GM23338 (cell line): ENCODE measurements at regions not wholly inside any gene's neighbourhood (a gene's known extent, or its start where the extent isn't known, plus 50 kb on each side); places are given as distances from the start of the nearest gene placed in this dataset.
"Not testable (repeated sequence)": the region's sequence is repeated elsewhere in the genome, so short reads cannot be mapped to it uniquely, and the experiment has no call there.

Experiments
- ATAC-seq: fragments of 200-7000 bp; cut with Tn5 transposase; 3 replicates; pipeline ENCODE4 v1.9.1; 2020
- DNase-seq: peaks from one replicate; pipeline ENCODE4 v3.0.0-alpha.2; 2015; ENCODE audit warnings: low spot score
- H2AFZ ChIP-seq: fragments of 200-600 bp; sonication (generic); 2 replicates; pipeline ENCODE4 v1.8.0; 2016; ENCODE audit warnings: antibody characterized with exemption, mild to moderate bottlenecking, moderate library complexity
- H3F3A ChIP-seq: fragments of 200-600 bp; sonication (generic); replicated peaks from 2 replicates; pipeline ENCODE4 v1.8.0; 2017; ENCODE audit warnings: antibody characterized with exemption, mixed run types, low read depth
- H3K27ac ChIP-seq: fragments of 200-600 bp; sonication (generic); 2 replicates; pipeline ENCODE4 v1.6.1; 2016; ENCODE audit warnings: low read depth
- H3K27me3 ChIP-seq: fragments of 200-600 bp; sonication (generic); 2 replicates; pipeline ENCODE4 v1.8.0; 2016; ENCODE audit warnings: mild to moderate bottlenecking, mixed run types, moderate library complexity; ENCODE audit not compliant: insufficient read depth
- H3K36me3 ChIP-seq: fragments of 200-600 bp; sonication (generic); 2 replicates; pipeline ENCODE4 v1.8.0; 2016; ENCODE audit warnings: mild to moderate bottlenecking; ENCODE audit not compliant: insufficient read depth
- H3K4me1 ChIP-seq: fragments of 200-600 bp; sonication (generic); 2 replicates; pipeline ENCODE4 v1.8.0; 2016; ENCODE audit warnings: mild to moderate bottlenecking, moderate library complexity; ENCODE audit not compliant: insufficient read depth
- H3K4me2 ChIP-seq: fragments of 200-600 bp; sonication (generic); 2 replicates; pipeline ENCODE4 v1.7.1; 2017; ENCODE audit warnings: mixed run types
- H3K4me3 ChIP-seq: fragments of 200-600 bp; sonication (generic); 2 replicates; pipeline ENCODE4 v1.6.1; 2016; ENCODE audit warnings: mixed run types
- H3K79me2 ChIP-seq: fragments of 200-600 bp; sonication (generic); replicated peaks from 2 replicates; pipeline ENCODE4 v1.8.0; 2017; ENCODE audit warnings: mild to moderate bottlenecking; ENCODE audit not compliant: insufficient read depth
- H3K9me2 ChIP-seq: fragments of 200-600 bp; sonication (generic); 2 replicates; pipeline ENCODE4 v1.8.0; 2017; ENCODE audit not compliant: insufficient read depth
- H4K20me1 ChIP-seq: fragments of 200-600 bp; sonication (generic); replicated peaks from 2 replicates; pipeline ENCODE4 v1.8.0; 2017; ENCODE audit warnings: mild to moderate bottlenecking; ENCODE audit not compliant: insufficient read depth
- H3K27ac Mint-ChIP-seq: 2 replicates; pipeline ENCODE4 v1.8.0; 2020; ENCODE audit warnings: inconsistent platforms, mild to moderate bottlenecking, moderate library complexity, mixed read lengths
- H3K27me3 Mint-ChIP-seq: 3 replicates; pipeline ENCODE4 v1.8.0; 2022; ENCODE audit warnings: low read depth, mild to moderate bottlenecking, moderate library complexity, mixed read lengths, inconsistent platforms; ENCODE audit not compliant: insufficient read depth, poor library complexity
- H3K36me3 Mint-ChIP-seq: 3 replicates; pipeline ENCODE4 v1.8.0; 2021; ENCODE audit warnings: low read depth, mild to moderate bottlenecking, inconsistent platforms, moderate library complexity, mixed read lengths
- H3K4me1 Mint-ChIP-seq: 3 replicates; pipeline ENCODE4 v1.8.0; 2020; ENCODE audit warnings: mild to moderate bottlenecking, inconsistent platforms, mixed read lengths
- H3K4me3 Mint-ChIP-seq: 3 replicates; pipeline ENCODE4 v1.8.0; 2021; ENCODE audit warnings: moderate library complexity, mild to moderate bottlenecking, inconsistent platforms, mixed read lengths
- H3K9me3 Mint-ChIP-seq: 3 replicates; pipeline ENCODE4 v1.8.0; 2020; ENCODE audit warnings: moderate library complexity, mild to moderate bottlenecking, inconsistent platforms, mixed read lengths
- EZH2 ChIP-seq: fragments of 200-600 bp; sonication (generic); IDR thresholded peaks from one replicate; pipeline ENCODE4 v1.8.0; 2017; ENCODE audit warnings: antibody characterized with exemption, mild to moderate bottlenecking, low read depth; ENCODE audit not compliant: unreplicated experiment
- JUNB ChIP-seq: IDR thresholded peaks from one replicate; pipeline ENCODE4 v1.6.1; 2016; ENCODE audit warnings: antibody characterized with exemption; ENCODE audit not compliant: unreplicated experiment
- ZNF114 ChIP-seq: fragments of 250-450 bp; sonication (Bioruptor Pico); IDR thresholded peaks from 2 replicates; pipeline ENCODE4 v1.5.0; 2020; ENCODE audit warnings: mild to moderate bottlenecking, moderate library complexity
- ZNF331 ChIP-seq: fragments of 250-450 bp; sonication (Bioruptor Pico); IDR thresholded peaks from 2 replicates; pipeline ENCODE4 v1.5.0; 2020; ENCODE audit warnings: low read depth, mild to moderate bottlenecking, moderate library complexity
- TF ChIP-seq, protein P1 (sequence below), 2 experiments: fragments of 200-600 bp in 1 of 2; sonication (generic) in 1 of 2; conservative IDR thresholded peaks; 2 replicates each; pipeline versions ENCODE4 v1.5.1 to v1.6.1; 2016 to 2017; ENCODE audit warnings: antibody characterized with exemption in 2 of 2, low read depth in 2 of 2, mild to moderate bottlenecking in 2 of 2, moderate library complexity in 1 of 2
- TF ChIP-seq, protein P2 (sequence below): IDR thresholded peaks from 2 replicates; pipeline ENCODE4 v1.6.1; 2016; ENCODE audit warnings: antibody characterized with exemption

DNA sequence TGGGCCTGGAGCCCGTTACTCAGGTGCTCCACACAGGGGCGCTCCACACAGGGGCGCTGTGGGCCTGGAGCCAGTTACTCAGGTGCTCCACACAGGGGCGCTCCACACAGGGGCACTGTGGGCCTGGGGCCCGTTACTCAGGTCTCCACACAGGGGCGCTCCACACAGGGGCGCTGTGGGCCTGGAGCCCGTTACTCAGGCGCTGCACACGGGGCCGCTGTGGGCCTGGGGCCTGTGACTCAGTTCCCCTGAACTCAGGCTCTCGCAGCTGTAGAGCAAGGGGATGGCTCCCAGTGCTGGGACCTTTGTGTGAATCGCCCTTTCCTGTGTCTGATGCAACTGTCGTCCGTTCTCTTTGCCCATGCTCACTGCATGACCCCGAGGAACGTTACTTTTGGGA, 262.0 kb downstream of the THBS2 start:
- H3K27ac Mint-ChIP-seq, H3K4me2 ChIP-seq, H3K27me3 ChIP-seq, ATAC-seq, H3K79me2 ChIP-seq, H3K4me1 ChIP-seq, H3K4me3 Mint-ChIP-seq, H3K9me2 ChIP-seq, H3F3A ChIP-seq, H3K27ac ChIP-seq, H4K20me1 ChIP-seq, H2AFZ ChIP-seq, H3K4me3 ChIP-seq, H3K36me3 ChIP-seq, H3K4me1 Mint-ChIP-seq: not testable (repeated sequence)
- Mint-ChIP-seq H3K36me3 (peaks cover 19% of the 10 kb centered on the region), H3K27me3 (peaks cover 16% of the 10 kb centered on the region), H3K9me3 (peaks cover 18% of the 10 kb centered on the region)
- DNase-seq: peak; percentile 20
- TF ChIP-seq, protein P1, sequence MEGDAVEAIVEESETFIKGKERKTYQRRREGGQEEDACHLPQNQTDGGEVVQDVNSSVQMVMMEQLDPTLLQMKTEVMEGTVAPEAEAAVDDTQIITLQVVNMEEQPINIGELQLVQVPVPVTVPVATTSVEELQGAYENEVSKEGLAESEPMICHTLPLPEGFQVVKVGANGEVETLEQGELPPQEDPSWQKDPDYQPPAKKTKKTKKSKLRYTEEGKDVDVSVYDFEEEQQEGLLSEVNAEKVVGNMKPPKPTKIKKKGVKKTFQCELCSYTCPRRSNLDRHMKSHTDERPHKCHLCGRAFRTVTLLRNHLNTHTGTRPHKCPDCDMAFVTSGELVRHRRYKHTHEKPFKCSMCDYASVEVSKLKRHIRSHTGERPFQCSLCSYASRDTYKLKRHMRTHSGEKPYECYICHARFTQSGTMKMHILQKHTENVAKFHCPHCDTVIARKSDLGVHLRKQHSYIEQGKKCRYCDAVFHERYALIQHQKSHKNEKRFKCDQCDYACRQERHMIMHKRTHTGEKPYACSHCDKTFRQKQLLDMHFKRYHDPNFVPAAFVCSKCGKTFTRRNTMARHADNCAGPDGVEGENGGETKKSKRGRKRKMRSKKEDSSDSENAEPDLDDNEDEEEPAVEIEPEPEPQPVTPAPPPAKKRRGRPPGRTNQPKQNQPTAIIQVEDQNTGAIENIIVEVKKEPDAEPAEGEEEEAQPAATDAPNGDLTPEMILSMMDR (conservative IDR thresholded peaks at IDR 0.05; ENCODE audit: low read depth in 2 of 2): peak in 1 of 2 experiments; percentile 53; a peak in 3 of 4 replicates

DNA sequence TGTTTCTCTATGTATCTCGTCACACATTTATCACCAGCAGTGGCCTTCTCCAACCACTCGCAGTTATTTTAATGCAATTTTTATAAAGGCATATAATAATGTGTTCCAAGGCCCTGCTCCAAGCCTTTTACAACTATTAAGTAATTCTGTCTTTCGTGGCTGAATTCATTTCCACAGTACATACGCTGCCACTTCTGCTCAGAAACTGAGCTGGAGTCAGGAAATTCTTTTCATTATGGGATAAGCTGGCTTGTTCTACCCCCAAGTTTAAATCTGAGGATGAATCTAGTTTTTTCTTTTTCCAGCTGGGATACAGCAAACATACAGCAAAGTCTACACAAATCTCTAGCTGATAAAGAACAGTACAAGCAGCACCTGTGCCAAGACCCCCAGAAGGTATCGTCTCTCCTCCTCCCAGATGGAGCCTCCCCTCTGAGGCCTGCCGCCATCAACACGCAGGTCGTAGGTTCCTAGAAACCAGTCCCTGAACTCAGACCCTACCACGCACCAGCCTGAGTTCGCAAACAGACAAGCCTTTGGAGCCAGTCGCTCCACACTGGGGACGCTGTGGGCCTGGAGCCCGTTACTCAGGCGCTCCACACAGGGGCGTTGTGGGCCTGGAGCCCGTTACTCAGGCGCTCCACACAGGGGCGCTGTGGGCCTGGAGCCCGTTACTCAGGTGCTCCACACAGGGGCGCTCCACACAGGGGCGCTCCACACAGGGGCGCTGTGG, 263.5 kb downstream of the THBS2 start:
- peaks cover 10% of the 10 kb centered on the region for H3K36me3 Mint-ChIP-seq
- Histone ChIP-seq H2AFZ (0 out of 2 replicates have a peak overlapping the region, but pooled peaks have one; percentile 32), H4K20me1 (no peaks in the 10 kb centered on the region), H3K4me2 (no peak overlapping the region), H3K27me3 (no peaks in the 10 kb centered on the region), H3K36me3 (no peaks in the 10 kb centered on the region), H3K27ac (no peak overlapping the region), H3K4me3 (no peak overlapping the region), H3K4me1 (no peaks in the 10 kb centered on the region), H3K79me2 (no peaks in the 10 kb centered on the region), H3K9me2 (0 out of 2 replicates have a peak, but pooled peaks cover under 1% of the 10 kb centered on the region), H3F3A (no peaks in the 10 kb centered on the region)
- no peak for TF ChIP-seq ZNF114
- TF ChIP-seq, protein P1 (conservative IDR thresholded peaks at IDR 0.05; ENCODE audit: low read depth in 2 of 2): peak; percentile 41 to 49
- peak; percentile 17 for DNase-seq
- peaks cover 22% of the 10 kb centered on the region for H3K27me3 Mint-ChIP-seq
- no peak for ATAC-seq
- peaks cover 14% of the 10 kb centered on the region for H3K9me3 Mint-ChIP-seq
- H3K27ac Mint-ChIP-seq: no peak overlapping the region
- H3K4me1 Mint-ChIP-seq: 0 out of 3 replicates have a peak, but pooled peaks cover 3% of the 10 kb centered on the region
- no peak overlapping the region for H3K4me3 Mint-ChIP-seq

GRCh38 chr6:168989421-168989820, 264.2 kb downstream of the THBS2 start:
- no peak overlapping the region for H2AFZ ChIP-seq
- Mint-ChIP-seq H3K4me3 (no peak overlapping the region), H3K27me3 (peaks cover 18% of the 10 kb centered on the region), H3K4me1 (0 out of 3 replicates have a peak, but pooled peaks cover 3% of the 10 kb centered on the region), H3K36me3 (peaks cover 10% of the 10 kb centered on the region), H3K9me3 (peaks cover 14% of the 10 kb centered on the region), H3K27ac (no peak overlapping the region)
- ATAC-seq (no peak), DNase-seq (no peak)
- H3K27me3 ChIP-seq: no peaks in the 10 kb centered on the region
- no peaks in the 10 kb centered on the region for H3K4me1 ChIP-seq
- TF ChIP-seq, protein P2, sequence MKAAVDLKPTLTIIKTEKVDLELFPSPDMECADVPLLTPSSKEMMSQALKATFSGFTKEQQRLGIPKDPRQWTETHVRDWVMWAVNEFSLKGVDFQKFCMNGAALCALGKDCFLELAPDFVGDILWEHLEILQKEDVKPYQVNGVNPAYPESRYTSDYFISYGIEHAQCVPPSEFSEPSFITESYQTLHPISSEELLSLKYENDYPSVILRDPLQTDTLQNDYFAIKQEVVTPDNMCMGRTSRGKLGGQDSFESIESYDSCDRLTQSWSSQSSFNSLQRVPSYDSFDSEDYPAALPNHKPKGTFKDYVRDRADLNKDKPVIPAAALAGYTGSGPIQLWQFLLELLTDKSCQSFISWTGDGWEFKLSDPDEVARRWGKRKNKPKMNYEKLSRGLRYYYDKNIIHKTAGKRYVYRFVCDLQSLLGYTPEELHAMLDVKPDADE: no peak
- TF ChIP-seq JUNB (no peak), EZH2 (no peak), ZNF114 (no peak), ZNF331 (CRISPR knock-in tag) (no peak)
- no peaks in the 10 kb centered on the region for H3F3A ChIP-seq
- no peaks in the 10 kb centered on the region for H3K36me3 ChIP-seq
- no peak overlapping the region for H3K4me2 ChIP-seq
- no peak overlapping the region for H3K27ac ChIP-seq
- H3K4me3 ChIP-seq: no peak overlapping the region
- H4K20me1 ChIP-seq: no peaks in the 10 kb centered on the region
- H3K79me2 ChIP-seq: no peaks in the 10 kb centered on the region
- H3K9me2 ChIP-seq: no peaks in the 10 kb centered on the region
